ENCODE measurements at regions not wholly inside any gene's neighbourhood (a gene's known extent, or its start where the extent isn't known, plus 50 kb on each side); places are given as distances from the start of the nearest gene placed in this dataset.

DNA sequence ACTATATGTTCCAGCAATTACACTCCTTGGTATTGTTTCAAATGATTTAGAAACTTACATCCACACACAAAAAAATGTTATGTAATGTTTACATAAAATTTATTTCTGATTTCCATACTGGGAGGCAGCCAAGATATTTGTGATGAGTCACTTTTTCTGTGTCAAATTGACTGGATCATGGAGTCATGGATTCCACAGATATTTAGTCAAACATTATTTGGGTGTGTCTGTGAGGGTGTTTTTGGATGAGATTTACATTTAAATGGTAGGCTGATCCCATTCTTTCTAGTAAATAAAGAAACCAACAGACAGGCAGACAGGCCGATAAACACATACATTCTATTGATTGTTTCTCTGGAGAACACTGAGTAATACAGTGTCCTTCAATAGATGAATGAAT, 562.8 kb downstream of the SLITRK6 start:
- Histone ChIP-seq H3K27me3 (ENCODE audit: insufficient read depth, low read length) (no peaks in the 10 kb centered on the region), H3K4me3 (ENCODE audit: low read depth, low read length, poor library complexity, severe bottlenecking) (no peak overlapping the region), H3K27ac (ENCODE audit: low read depth, low read length, poor library complexity, severe bottlenecking) (no peak overlapping the region), H3K9me2 (ENCODE audit: low read depth, low read length) (no peaks in the 10 kb centered on the region), H3K9me3 (ENCODE audit: low read length) (no peaks in the 10 kb centered on the region), H3K4me1 (ENCODE audit: insufficient read depth, low read length, severe bottlenecking) (no peaks in the 10 kb centered on the region), H3K79me2 (ENCODE audit: insufficient read depth, low read length) (no peaks in the 10 kb centered on the region), H2AFZ (ENCODE audit: low read length) (no peak overlapping the region), H3K9ac (ENCODE audit: low read length) (no peak overlapping the region), H3F3A (ENCODE audit: insufficient read depth, low read length) (no peaks in the 10 kb centered on the region), H3K36me3 (ENCODE audit: insufficient read depth, low read length) (no peaks in the 10 kb centered on the region), H4K20me1 (ENCODE audit: insufficient read depth, low read length) (no peaks in the 10 kb centered on the region), H3K4me2 (ENCODE audit: low read length) (no peak overlapping the region)
- TF ChIP-seq, protein P1, sequence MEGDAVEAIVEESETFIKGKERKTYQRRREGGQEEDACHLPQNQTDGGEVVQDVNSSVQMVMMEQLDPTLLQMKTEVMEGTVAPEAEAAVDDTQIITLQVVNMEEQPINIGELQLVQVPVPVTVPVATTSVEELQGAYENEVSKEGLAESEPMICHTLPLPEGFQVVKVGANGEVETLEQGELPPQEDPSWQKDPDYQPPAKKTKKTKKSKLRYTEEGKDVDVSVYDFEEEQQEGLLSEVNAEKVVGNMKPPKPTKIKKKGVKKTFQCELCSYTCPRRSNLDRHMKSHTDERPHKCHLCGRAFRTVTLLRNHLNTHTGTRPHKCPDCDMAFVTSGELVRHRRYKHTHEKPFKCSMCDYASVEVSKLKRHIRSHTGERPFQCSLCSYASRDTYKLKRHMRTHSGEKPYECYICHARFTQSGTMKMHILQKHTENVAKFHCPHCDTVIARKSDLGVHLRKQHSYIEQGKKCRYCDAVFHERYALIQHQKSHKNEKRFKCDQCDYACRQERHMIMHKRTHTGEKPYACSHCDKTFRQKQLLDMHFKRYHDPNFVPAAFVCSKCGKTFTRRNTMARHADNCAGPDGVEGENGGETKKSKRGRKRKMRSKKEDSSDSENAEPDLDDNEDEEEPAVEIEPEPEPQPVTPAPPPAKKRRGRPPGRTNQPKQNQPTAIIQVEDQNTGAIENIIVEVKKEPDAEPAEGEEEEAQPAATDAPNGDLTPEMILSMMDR (IDR thresholded peaks at IDR 0.05; ENCODE audit: low read length): no peak
- no peak for TF ChIP-seq EZH2 (IDR thresholded peaks at IDR 0.05; ENCODE audit: borderline replicate concordance, low read length)

DNA sequence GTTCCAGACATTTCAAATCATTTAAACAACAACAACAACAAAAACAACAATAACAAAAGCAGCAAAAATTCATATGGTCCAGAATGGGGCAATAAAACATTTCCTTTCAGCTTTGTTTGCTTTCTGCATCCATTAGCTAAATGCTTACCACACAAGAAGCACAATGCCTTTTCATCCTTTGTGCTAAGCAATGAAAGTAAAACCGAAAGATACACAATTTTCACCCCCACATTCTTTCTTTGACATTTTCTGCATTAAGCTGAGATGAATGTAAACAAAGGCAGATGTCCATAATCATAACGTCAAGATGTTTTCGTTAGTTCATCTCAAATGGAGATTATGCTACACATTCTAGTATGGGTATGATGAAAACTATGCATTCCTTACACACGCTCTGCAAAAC, 568.5 kb downstream of the SLITRK6 start:
- no peaks in the 10 kb centered on the region for H4K20me1 ChIP-seq (ENCODE audit: insufficient read depth, low read length)
- H3K9me2 ChIP-seq (ENCODE audit: low read depth, low read length): no peaks in the 10 kb centered on the region
- no peak overlapping the region for H3K4me2 ChIP-seq (ENCODE audit: low read length)
- H3K9me3 ChIP-seq (ENCODE audit: low read length): no peaks in the 10 kb centered on the region
- H3F3A ChIP-seq (ENCODE audit: insufficient read depth, low read length): no peaks in the 10 kb centered on the region
- H3K27me3 ChIP-seq (ENCODE audit: insufficient read depth, low read length): no peaks in the 10 kb centered on the region
- no peaks in the 10 kb centered on the region for H3K79me2 ChIP-seq (ENCODE audit: insufficient read depth, low read length)
- H3K9ac ChIP-seq (ENCODE audit: low read length): no peak overlapping the region
- TF ChIP-seq, protein P1 (IDR thresholded peaks at IDR 0.05; ENCODE audit: low read length): no peak
- no peak for TF ChIP-seq EZH2 (IDR thresholded peaks at IDR 0.05; ENCODE audit: borderline replicate concordance, low read length)
- no peaks in the 10 kb centered on the region for H3K4me1 ChIP-seq (ENCODE audit: insufficient read depth, low read length, severe bottlenecking)
- no peak overlapping the region for H2AFZ ChIP-seq (ENCODE audit: low read length)
- H3K4me3 ChIP-seq (ENCODE audit: low read depth, low read length, poor library complexity, severe bottlenecking): no peak overlapping the region
- no peaks in the 10 kb centered on the region for H3K36me3 ChIP-seq (ENCODE audit: insufficient read depth, low read length)
- no peak overlapping the region for H3K27ac ChIP-seq (ENCODE audit: low read depth, low read length, poor library complexity, severe bottlenecking)

DNA sequence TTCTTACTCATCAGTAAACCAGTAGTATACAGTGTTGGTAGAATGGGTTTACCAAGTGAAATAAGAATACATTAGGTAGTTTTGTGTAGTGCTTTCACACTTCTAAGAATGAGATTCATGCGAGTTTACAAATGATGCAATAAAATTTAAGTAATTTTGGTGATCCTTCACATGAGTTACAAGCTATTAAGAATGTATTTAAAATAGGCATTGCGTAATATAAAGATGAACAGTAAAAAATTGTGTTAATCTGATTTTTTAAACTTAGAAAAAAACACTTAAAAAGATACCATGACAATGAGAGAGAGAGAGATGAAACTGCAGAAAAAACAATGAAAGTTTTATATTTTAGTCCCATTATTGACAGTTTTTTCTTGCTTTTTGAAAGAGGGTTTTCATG, 570.5 kb downstream of the SLITRK6 start:
- H3K9me2 ChIP-seq (ENCODE audit: low read depth, low read length): no peaks in the 10 kb centered on the region
- no peaks in the 10 kb centered on the region for H3K9me3 ChIP-seq (ENCODE audit: low read length)
- no peaks in the 10 kb centered on the region for H3F3A ChIP-seq (ENCODE audit: insufficient read depth, low read length)
- H3K4me2 ChIP-seq (ENCODE audit: low read length): no peak overlapping the region
- no peak overlapping the region for H2AFZ ChIP-seq (ENCODE audit: low read length)
- TF ChIP-seq, protein P1 (IDR thresholded peaks at IDR 0.05; ENCODE audit: low read length): no peak
- no peak for TF ChIP-seq EZH2 (IDR thresholded peaks at IDR 0.05; ENCODE audit: borderline replicate concordance, low read length)
- H3K79me2 ChIP-seq (ENCODE audit: insufficient read depth, low read length): no peaks in the 10 kb centered on the region
- H3K4me1 ChIP-seq (ENCODE audit: insufficient read depth, low read length, severe bottlenecking): peaks cover 5% of the 10 kb centered on the region
- no peak overlapping the region for H3K4me3 ChIP-seq (ENCODE audit: low read depth, low read length, poor library complexity, severe bottlenecking)
- no peaks in the 10 kb centered on the region for H4K20me1 ChIP-seq (ENCODE audit: insufficient read depth, low read length)
- no peaks in the 10 kb centered on the region for H3K27me3 ChIP-seq (ENCODE audit: insufficient read depth, low read length)
- H3K9ac ChIP-seq (ENCODE audit: low read length): no peak overlapping the region
- H3K36me3 ChIP-seq (ENCODE audit: insufficient read depth, low read length): no peaks in the 10 kb centered on the region
- no peak overlapping the region for H3K27ac ChIP-seq (ENCODE audit: low read depth, low read length, poor library complexity, severe bottlenecking)
